Endothelial cell of umbilical vein (primary cell): ENCODE measurements at regions not wholly inside any gene's neighbourhood (a gene's known extent, or its start where the extent isn't known, plus 50 kb on each side); places are given as distances from the start of the nearest gene placed in this dataset.

Experiments used
- BruUV-seq: library from RNA; stranded (reverse); fragments of 400-500 nt; replicated peaks from 2 replicates; lab custom pipeline; 2021; lab: Mats Ljungman, UMichigan
- CTCF ChIA-PET: fragments of 300-600, 350-600 bp; sonication (Branson Sonifier 250); formaldehyde crosslinking; loops from one replicate; lab custom pipeline; 2021; ENCODE audit warnings: antibody characterized with exemption, inconsistent platforms; lab: Charles Lee
- POLR2A ChIA-PET: fragments of 300-600, 350-600 bp; sonication (Branson Sonifier 250); formaldehyde crosslinking; loops from one replicate; lab custom pipeline; 2021; ENCODE audit warnings: antibody characterized with exemption, inconsistent platforms; lab: Charles Lee
- DNase-seq: peaks from one replicate; pipeline ENCODE4 v3.0.0-alpha.2; 2011; ENCODE audit warnings: low read depth, low spot score
- FAIRE-seq: peaks from 2 replicates; lab custom pipeline; 2011; peaks lifted over from hg19 to GRCh38; lab: Jason Lieb, UNC
- H2AFZ ChIP-seq: 2 replicates; pipeline ENCODE4 v1.6.0; 2012; ENCODE audit warnings: low read depth, low read length, control low read depth, inconsistent platforms
- H3K27ac ChIP-seq: 2 replicates; pipeline ENCODE4 v1.5.1; 2011; ENCODE audit warnings: low read depth, mild to moderate bottlenecking, control low read depth, low read length, moderate library complexity; ENCODE audit not compliant: insufficient read depth
- H3K27me3 ChIP-seq, 2 experiments: 2 replicates each; pipeline versions ENCODE4 v1.6.0 to v1.6.1; 2011; ENCODE audit warnings: low read length in 2 of 2, mixed read lengths in 1 of 2; ENCODE audit not compliant: control insufficient read depth in 2 of 2, insufficient read depth in 2 of 2
- H3K36me3 ChIP-seq, 2 experiments: 2 replicates in 1 of 2; 3 replicates in 1 of 2; pipeline ENCODE4 v1.5.1; 2011; ENCODE audit warnings: low read length in 2 of 2, mild to moderate bottlenecking in 1 of 2, moderate library complexity in 1 of 2; ENCODE audit not compliant: control insufficient read depth in 2 of 2, insufficient read depth in 2 of 2; ENCODE audit errors: extremely low read depth in 1 of 2
- H3K4me1 ChIP-seq: 3 replicates; pipeline ENCODE4 v1.5.1; 2011; ENCODE audit warnings: mild to moderate bottlenecking, low read length; ENCODE audit not compliant: control insufficient read depth, insufficient read depth; ENCODE audit errors: extremely low read depth
- H3K4me2 ChIP-seq: 2 replicates; pipeline ENCODE4 v1.6.1; 2011; ENCODE audit warnings: low read length, control low read depth, mixed read lengths; ENCODE audit not compliant: insufficient read depth
- H3K4me3 ChIP-seq, 3 experiments: fragments of 200-600 bp in 1 of 3; sonication (generic), shearing (Covaris generic) in 1 of 3; replicated peaks in 1 of 3; 2 replicates each; pipeline ENCODE4 v1.5.1; 2011 to 2016; ENCODE audit warnings: control low read depth in 3 of 3, low read length in 3 of 3, mild to moderate bottlenecking in 2 of 3, inconsistent platforms in 1 of 3, low read depth in 1 of 3, moderate library complexity in 1 of 3; ENCODE audit not compliant: insufficient read depth in 1 of 3
- H3K79me2 ChIP-seq: 2 replicates; pipeline ENCODE4 v1.6.0; 2012; ENCODE audit warnings: low read length, inconsistent platforms; ENCODE audit not compliant: control insufficient read depth, insufficient read depth
- H3K9ac ChIP-seq: replicated peaks from 2 replicates; pipeline ENCODE3; 2011; ENCODE audit warnings: low read length, control low read depth; ENCODE audit not compliant: insufficient read depth; ENCODE audit errors: extremely low read depth
- H3K9me1 ChIP-seq: replicated peaks from 3 replicates; pipeline ENCODE4 v1.6.0; 2011; ENCODE audit warnings: mild to moderate bottlenecking, low read length; ENCODE audit not compliant: control insufficient read depth, insufficient read depth; ENCODE audit errors: extremely low read depth
- H3K9me3 ChIP-seq: replicated peaks from 2 replicates; pipeline ENCODE4 v1.5.1; 2012; ENCODE audit warnings: low read length, inconsistent platforms; ENCODE audit not compliant: control insufficient read depth, insufficient read depth
- H4K20me1 ChIP-seq: replicated peaks from 2 replicates; pipeline ENCODE3; 2011; ENCODE audit warnings: mild to moderate bottlenecking, low read length; ENCODE audit not compliant: control insufficient read depth, insufficient read depth; ENCODE audit errors: extremely low read depth
- CTCF ChIP-seq, 2 donors: IDR thresholded peaks; 1 replicate in 1 of 2; 2 replicates in 1 of 2; pipeline ENCODE4 v1.5.1; 2011; ENCODE audit warnings: low read length in 2 of 2, mild to moderate bottlenecking in 2 of 2, moderate library complexity in 2 of 2, control low read depth in 1 of 2, inconsistent platforms in 1 of 2, low read depth in 1 of 2; ENCODE audit not compliant: insufficient read depth in 1 of 2; ENCODE audit errors: extremely low read depth in 1 of 2
- EZH2 ChIP-seq: IDR thresholded peaks from 2 replicates; pipeline ENCODE4 v1.6.1; 2012; ENCODE audit warnings: borderline replicate concordance, low read depth, mild to moderate bottlenecking, moderate library complexity, low read length, inconsistent platforms; ENCODE audit not compliant: severe bottlenecking
- FOS ChIP-seq: IDR thresholded peaks from 2 replicates; pipeline ENCODE4 v1.6.1; 2011; ENCODE audit warnings: mild to moderate bottlenecking, low read length, moderate library complexity, borderline replicate concordance; ENCODE audit not compliant: insufficient read depth
- GATA2 ChIP-seq: IDR thresholded peaks from 2 replicates; pipeline ENCODE4 v1.7.0; 2011; ENCODE audit warnings: low read depth, mild to moderate bottlenecking, moderate library complexity, mixed read lengths, low read length; ENCODE audit not compliant: insufficient read length, insufficient read depth
- JUN ChIP-seq: IDR thresholded peaks from 2 replicates; pipeline ENCODE4 v1.6.1; 2011; ENCODE audit warnings: borderline replicate concordance, low read depth; ENCODE audit not compliant: insufficient read length, insufficient read depth
- MAX ChIP-seq: IDR thresholded peaks from 2 replicates; pipeline ENCODE4 v1.6.1; 2011; ENCODE audit not compliant: insufficient read depth, insufficient read length
- MYC ChIP-seq: IDR thresholded peaks from one replicate; pipeline ENCODE4 v1.6.1; 2011; ENCODE audit warnings: mild to moderate bottlenecking, low read depth, low read length
- POLR2A ChIP-seq: IDR thresholded peaks from 2 replicates; pipeline ENCODE4 v1.6.1; 2012; ENCODE audit warnings: low read depth, mild to moderate bottlenecking, control low read depth, low read length
- POLR2AphosphoS5 ChIP-seq: IDR thresholded peaks from 2 replicates; pipeline ENCODE4 v1.6.1; 2012; ENCODE audit warnings: low read depth, mild to moderate bottlenecking, control low read depth, low read length, moderate library complexity; ENCODE audit not compliant: insufficient read depth
- dilution Hi-C: fragments of 300-500 bp; cut with MboI; formaldehyde crosslinking; loops from one replicate; pipeline ENCODE4 v1.15.0; 2019; ENCODE audit warnings: low sequenced_read_pairs; ENCODE audit not compliant: extremely low pct_ligation_motif_present
- intact Hi-C: fragments of 100-400 bp; cut with micrococcal nuclease; formaldehyde crosslinking; loops from one replicate; pipeline ENCODE4 v1.10.0; 2022

- BruUV-seq: no TSS peak
- Histone ChIP-seq H3K9me3 (peaks cover 7% of the 10 kb centered on the region), H3K9ac (no peak overlapping the region), H3K27ac (no peak overlapping the region), H3K4me1 (no peaks in the 10 kb centered on the region), H3K9me1 (no peaks in the 10 kb centered on the region), H3K4me2 (no peak overlapping the region), H3K79me2 (no peaks in the 10 kb centered on the region), H2AFZ (no peak overlapping the region), H4K20me1 (no peaks in the 10 kb centered on the region), H3K4me3 (no peak overlapping the region), H3K36me3 (no peaks in the 10 kb centered on the region), H3K27me3 (no peaks in the 10 kb centered on the region)
- TF ChIP-seq JUN (no peak), CTCF (IDR thresholded peaks at IDR 0.05; ENCODE audit: extremely low read depth in 1 of 2, insufficient read depth in 1 of 2, low read depth in 1 of 2, low read length in 2 of 2) (no peak), POLR2AphosphoS5 (no peak), GATA2 (no peak), POLR2A (no peak), FOS (no peak), EZH2 (no peak), MAX (no peak), MYC (no peak)
- FAIRE-seq (no peak), DNase-seq (no peak)
- ChIA-PET POLR2A (no interaction called here), CTCF (no interaction called here)
- dilution Hi-C loops (no loop called here), intact Hi-C loops (no loop called here)
Measured at GRCh38 chr18:78751664-78752063, 228.0 kb upstream of the SALL3 start.
